GM23248 (cell line): ENCODE measurements at regions not wholly inside any gene's neighbourhood (a gene's known extent, or its start where the extent isn't known, plus 50 kb on each side); places are given as distances from the start of the nearest gene placed in this dataset.
A peak's percentile ranks its signal among the peaks of the same experiment; 100 is the strongest.

Experiments used
- DNase-seq: peaks from one replicate; pipeline ENCODE4 v3.0.0-alpha.2; 2015
- H2AFZ ChIP-seq: fragments of 200-600 bp; sonication (generic); 2 replicates; pipeline ENCODE4 v1.6.1; 2016; ENCODE audit warnings: antibody characterized with exemption
- H3F3A ChIP-seq: fragments of 200-600 bp; sonication (generic); 2 replicates; pipeline ENCODE4 v1.6.1; 2016; ENCODE audit warnings: mild to moderate bottlenecking, antibody characterized with exemption, mixed run types; ENCODE audit not compliant: insufficient read depth
- H3K27ac ChIP-seq: fragments of 200-600 bp; sonication (generic); 2 replicates; pipeline ENCODE4 v1.5.1; 2016; ENCODE audit warnings: mild to moderate bottlenecking
- H3K27me3 ChIP-seq: fragments of 200-600 bp; sonication (generic); replicated peaks from 2 replicates; pipeline ENCODE4 v1.6.1; 2016; ENCODE audit warnings: mild to moderate bottlenecking; ENCODE audit not compliant: insufficient read depth
- H3K36me3 ChIP-seq: fragments of 200-600 bp; sonication (generic); 2 replicates; pipeline ENCODE4 v1.6.1; 2016; ENCODE audit warnings: low read depth, mild to moderate bottlenecking
- H3K4me1 ChIP-seq: fragments of 200-600 bp; sonication (generic); 2 replicates; pipeline ENCODE4 v1.6.1; 2016; ENCODE audit warnings: mild to moderate bottlenecking; ENCODE audit not compliant: insufficient read depth
- H3K4me2 ChIP-seq: fragments of 200-600 bp; sonication (generic); one replicate; pipeline ENCODE4 v1.6.1; 2016; ENCODE audit warnings: mild to moderate bottlenecking; ENCODE audit not compliant: unreplicated experiment
- H3K4me3 ChIP-seq: fragments of 200-600 bp; sonication (generic); 2 replicates; pipeline ENCODE4 v1.5.1; 2016; ENCODE audit warnings: mild to moderate bottlenecking
- H3K79me2 ChIP-seq: fragments of 200-600 bp; sonication (generic); 2 replicates; pipeline ENCODE4 v1.6.1; 2016; ENCODE audit warnings: mild to moderate bottlenecking; ENCODE audit not compliant: insufficient read depth
- H3K9ac ChIP-seq: fragments of 200-600 bp; sonication (generic); 2 replicates; pipeline ENCODE4 v1.6.1; 2016; ENCODE audit warnings: mild to moderate bottlenecking
- H3K9me2 ChIP-seq: fragments of 200-600 bp; sonication (generic); 2 replicates; pipeline ENCODE4 v1.6.1; 2016; ENCODE audit warnings: mixed run types, mild to moderate bottlenecking, moderate library complexity; ENCODE audit not compliant: insufficient read depth
- H3K9me3 ChIP-seq: fragments of 200-600 bp; sonication (generic); one replicate; pipeline ENCODE4 v1.6.1; 2017; ENCODE audit warnings: low read depth
- H4K20me1 ChIP-seq: fragments of 200-600 bp; sonication (generic); 2 replicates; pipeline ENCODE4 v1.6.0; 2016; ENCODE audit not compliant: insufficient read depth
- EZH2 ChIP-seq: fragments of 200-600 bp; sonication (generic); IDR thresholded peaks from 2 replicates; pipeline ENCODE4 v1.6.1; 2018; ENCODE audit warnings: antibody characterized with exemption, mild to moderate bottlenecking; ENCODE audit not compliant: insufficient read depth, poor library complexity, severe bottlenecking
- EZH2phosphoT487 ChIP-seq: fragments of 200-600 bp; sonication (generic); IDR thresholded peaks from 2 replicates; pipeline ENCODE4 v1.6.1; 2018; ENCODE audit warnings: antibody characterized with exemption, moderate library complexity, mild to moderate bottlenecking, low read depth; ENCODE audit not compliant: insufficient read depth
- WGBS, 2 experiments: methylation state at CpG; one replicate each; pipeline ENCODE4 v1.1.6; 2015 to 2017; ENCODE audit warnings: low lambda C conversion rate in 2 of 2, low coverage in 1 of 2; ENCODE audit errors: missing lambda C conversion rate in 2 of 2; 5-methylcytosine and 5-hydroxymethylcytosine counted together
- in situ Hi-C: fragments of 300-500 bp; cut with MboI; formaldehyde crosslinking; loops from 2 replicates; pipeline ENCODE4 v1.15.0; 2020

- in situ Hi-C loops, result no loop called here
- H3K4me1 ChIP-seq, result no peaks in the 10 kb centered on the region
- no peak for TF ChIP-seq EZH2
- no peak for TF ChIP-seq EZH2phosphoT487
- H3K36me3 ChIP-seq, result no peaks in the 10 kb centered on the region
- no peak overlapping the region for H3K4me2 ChIP-seq
- DNase-seq, result no peak
- 58 to 63% methylated on average over 8 of the region's 8 CpGs for WGBS, 2 experiments
- H3F3A ChIP-seq, result no peaks in the 10 kb centered on the region
- H3K9ac ChIP-seq, result no peak overlapping the region
- no peaks in the 10 kb centered on the region for H3K79me2 ChIP-seq
- no peaks in the 10 kb centered on the region for H3K9me3 ChIP-seq
- H3K9me2 ChIP-seq, result no peaks in the 10 kb centered on the region
- H4K20me1 ChIP-seq, result no peaks in the 10 kb centered on the region
- H3K4me3 ChIP-seq, result no peak overlapping the region
- no peaks in the 10 kb centered on the region for H3K27me3 ChIP-seq
- H2AFZ ChIP-seq, result no peak overlapping the region
- no peak overlapping the region for H3K27ac ChIP-seq
Measured at GRCh38 chr4:10816571-10816970, 132.0 kb upstream of the CLNK start.

DNA sequence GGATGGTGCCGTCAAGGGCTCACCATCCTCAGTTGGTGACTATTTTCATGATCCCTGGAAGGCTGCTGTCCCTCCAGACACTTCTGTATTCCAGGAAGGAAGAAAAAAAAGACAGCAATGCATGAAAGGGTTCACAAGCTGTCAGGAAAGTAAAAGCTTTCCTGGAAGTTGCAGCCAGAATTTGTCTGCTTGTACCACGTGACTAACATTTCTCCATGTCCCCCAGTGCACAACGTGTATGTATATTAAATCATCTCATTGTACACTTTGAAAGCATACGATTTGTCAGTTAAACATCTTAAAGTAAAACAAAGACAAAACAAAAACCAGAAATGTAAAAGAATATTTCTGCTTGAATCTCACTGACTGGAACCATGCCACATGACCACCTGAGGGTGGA, 127.4 kb upstream of the CLNK start:
- H3K4me2 ChIP-seq, result no peak overlapping the region
- H3K27ac ChIP-seq, result no peak overlapping the region
- no peak for TF ChIP-seq EZH2
- TF ChIP-seq EZH2phosphoT487, result no peak
- DNase-seq, result no peak
- H3K27me3 ChIP-seq, result no peaks in the 10 kb centered on the region
- H3K36me3 ChIP-seq, result no peaks in the 10 kb centered on the region
- in situ Hi-C loops, result no loop called here
- no peaks in the 10 kb centered on the region for H3K9me2 ChIP-seq
- H3K79me2 ChIP-seq, result no peaks in the 10 kb centered on the region
- H2AFZ ChIP-seq, result no peak overlapping the region
- no peaks in the 10 kb centered on the region for H3K9me3 ChIP-seq
- H3K4me1 ChIP-seq, result no peaks in the 10 kb centered on the region
- H3K4me3 ChIP-seq, result no peak overlapping the region
- H4K20me1 ChIP-seq, result no peaks in the 10 kb centered on the region
- no peaks in the 10 kb centered on the region for H3F3A ChIP-seq
- WGBS, 2 experiments, result 12 to 13% methylated on average over 4 of the region's 4 CpGs
- H3K9ac ChIP-seq, result no peak overlapping the region

DNA sequence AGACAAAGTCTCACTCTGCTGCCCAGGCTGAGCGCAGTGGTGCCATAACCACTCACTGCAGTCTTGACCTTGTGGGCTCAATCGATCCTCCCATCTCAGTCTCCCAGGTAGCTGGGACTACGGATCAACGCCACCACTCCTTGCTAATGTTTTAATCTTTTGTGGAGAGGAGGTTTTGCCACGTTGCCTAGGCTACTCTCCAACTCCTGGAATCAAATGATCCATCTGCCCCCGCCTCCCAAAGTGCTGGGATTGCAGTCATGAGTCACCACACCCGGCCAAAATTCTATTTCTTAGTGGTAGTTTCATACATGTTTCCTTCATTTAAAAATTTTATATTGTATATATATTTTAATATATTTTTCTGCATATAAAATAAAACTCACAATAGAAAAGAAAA, 125.8 kb upstream of the CLNK start:
- in situ Hi-C loops, result no loop called here
- no peaks in the 10 kb centered on the region for H3K4me1 ChIP-seq
- no peaks in the 10 kb centered on the region for H3K9me3 ChIP-seq
- peak; percentile 5 for DNase-seq
- no peaks in the 10 kb centered on the region for H3K9me2 ChIP-seq
- H3K4me2 ChIP-seq, result no peak overlapping the region
- 23 to 33% methylated on average over 7 of the region's 7 CpGs for WGBS, 2 experiments
- no peak overlapping the region for H3K9ac ChIP-seq
- no peaks in the 10 kb centered on the region for H3K27me3 ChIP-seq
- no peak for TF ChIP-seq EZH2
- TF ChIP-seq EZH2phosphoT487, result no peak
- H3K79me2 ChIP-seq, result no peaks in the 10 kb centered on the region
- H3F3A ChIP-seq, result no peaks in the 10 kb centered on the region
- H3K27ac ChIP-seq, result no peak overlapping the region
- H3K4me3 ChIP-seq, result no peak overlapping the region
- H4K20me1 ChIP-seq, result no peaks in the 10 kb centered on the region
- H2AFZ ChIP-seq, result no peak overlapping the region
- no peaks in the 10 kb centered on the region for H3K36me3 ChIP-seq

DNA sequence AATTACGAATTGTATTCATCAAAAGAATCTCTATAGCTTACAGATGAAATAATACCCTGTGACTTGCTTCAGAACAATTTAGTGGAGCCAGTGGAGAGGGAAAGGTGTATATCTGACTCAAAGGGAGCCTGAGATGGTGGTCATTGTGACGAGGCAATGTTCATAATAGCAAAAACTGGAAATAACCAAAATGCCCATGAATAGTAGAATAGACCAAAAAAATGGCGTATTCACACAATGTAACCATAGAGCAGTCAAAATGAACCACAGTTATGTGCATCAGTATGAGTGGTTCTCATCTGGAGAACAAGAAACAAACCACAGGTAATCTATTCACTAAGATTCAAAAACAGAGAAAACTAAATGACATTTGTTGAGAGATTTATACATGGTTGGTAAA, 125.3 kb upstream of the CLNK start:
- no peaks in the 10 kb centered on the region for H3K36me3 ChIP-seq
- no peak for DNase-seq
- no peaks in the 10 kb centered on the region for H3K9me3 ChIP-seq
- H3K4me2 ChIP-seq, result no peak overlapping the region
- H2AFZ ChIP-seq, result no peak overlapping the region
- H3K27ac ChIP-seq, result no peak overlapping the region
- no peak overlapping the region for H3K9ac ChIP-seq
- no peaks in the 10 kb centered on the region for H3K9me2 ChIP-seq
- no peaks in the 10 kb centered on the region for H4K20me1 ChIP-seq
- H3K4me3 ChIP-seq, result no peak overlapping the region
- no peaks in the 10 kb centered on the region for H3F3A ChIP-seq
- no peaks in the 10 kb centered on the region for H3K79me2 ChIP-seq
- in situ Hi-C loops, result no loop called here
- 18 to 29% methylated on average over 3 of the region's 3 CpGs for WGBS, 2 experiments
- TF ChIP-seq EZH2 (no peak), EZH2phosphoT487 (no peak)
- H3K27me3 ChIP-seq, result no peaks in the 10 kb centered on the region
- H3K4me1 ChIP-seq, result no peaks in the 10 kb centered on the region

DNA sequence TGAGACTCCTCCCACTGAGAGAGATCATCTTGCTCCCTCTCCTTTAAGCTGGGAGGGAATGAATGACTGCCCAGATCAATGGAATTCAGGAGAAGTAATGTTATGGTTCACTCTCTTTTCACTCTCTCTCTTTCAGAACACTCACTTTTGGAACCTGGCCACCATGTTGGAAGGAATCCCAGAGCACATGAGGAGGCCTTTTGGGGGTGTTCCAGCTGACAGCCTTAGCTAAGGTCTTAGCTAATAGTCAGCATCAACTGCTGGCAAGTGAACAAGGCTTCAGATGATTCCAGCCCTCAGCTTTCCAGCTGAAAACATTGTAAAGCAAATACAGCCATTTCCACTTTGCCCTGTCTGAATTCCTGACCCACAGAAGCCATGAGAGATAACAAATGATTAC, 124.0 kb upstream of the CLNK start:
- Histone ChIP-seq H3K9ac (no peak overlapping the region), H2AFZ (no peak overlapping the region), H3K9me2 (no peaks in the 10 kb centered on the region), H3K27ac (no peak overlapping the region), H3K79me2 (no peaks in the 10 kb centered on the region), H3K4me1 (no peaks in the 10 kb centered on the region), H3K36me3 (no peaks in the 10 kb centered on the region), H3F3A (no peaks in the 10 kb centered on the region), H3K4me2 (no peak overlapping the region), H4K20me1 (no peaks in the 10 kb centered on the region), H3K27me3 (no peaks in the 10 kb centered on the region), H3K9me3 (no peaks in the 10 kb centered on the region), H3K4me3 (no peak overlapping the region)
- peak; percentile 52 for DNase-seq
- no peak for TF ChIP-seq EZH2
- in situ Hi-C loops, result no loop called here
